Keratinocyte (primary cell): ENCODE measurements at regions not wholly inside any gene's neighbourhood (a gene's known extent, or its start where the extent isn't known, plus 50 kb on each side); places are given as distances from the start of the nearest gene placed in this dataset.

Source experiments
- DNase-seq: peaks from one replicate; pipeline ENCODE4 v3.0.0-alpha.2; 2011; ENCODE audit warnings: low read depth, missing footprints, low spot score
- FAIRE-seq: peaks from 2 replicates; lab custom pipeline; 2011; peaks lifted over from hg19 to GRCh38; lab: Jason Lieb, UNC
- H2AFZ ChIP-seq: 2 replicates; pipeline ENCODE4 v1.6.0; 2012; ENCODE audit warnings: low read length, control low read depth, inconsistent platforms; ENCODE audit not compliant: control insufficient read depth
- H3K27ac ChIP-seq: 2 replicates; pipeline ENCODE4 v1.5.1; 2011; ENCODE audit warnings: low read length; ENCODE audit not compliant: control insufficient read depth, insufficient read depth
- H3K27me3 ChIP-seq: 3 replicates; pipeline ENCODE4 v1.6.0; 2011; ENCODE audit warnings: low read length; ENCODE audit not compliant: control insufficient read depth, insufficient read depth; ENCODE audit errors: extremely low read depth
- H3K36me3 ChIP-seq, 2 experiments: 2 replicates in 1 of 2; 3 replicates in 1 of 2; pipeline ENCODE4 v1.5.1; 2011; ENCODE audit warnings: low read length in 2 of 2, mild to moderate bottlenecking in 1 of 2; ENCODE audit not compliant: control insufficient read depth in 2 of 2, insufficient read depth in 2 of 2; ENCODE audit errors: extremely low read depth in 1 of 2
- H3K4me1 ChIP-seq: 3 replicates; pipeline ENCODE4 v1.5.1; 2011; ENCODE audit warnings: low read length; ENCODE audit not compliant: control insufficient read depth, insufficient read depth; ENCODE audit errors: extremely low read depth
- H3K4me2 ChIP-seq: 3 replicates; pipeline ENCODE4 v1.6.0; 2011; ENCODE audit warnings: low read depth, low read length; ENCODE audit not compliant: control insufficient read depth, insufficient read depth; ENCODE audit errors: extremely low read depth
- H3K4me3 ChIP-seq, 3 experiments: fragments of 200-600 bp in 1 of 3; sonication (generic) in 1 of 3; 2 replicates in 2 of 3; 3 replicates in 1 of 3; pipeline ENCODE4 v1.5.1; 2011 to 2016; ENCODE audit warnings: low read length in 3 of 3, mild to moderate bottlenecking in 3 of 3, control low read depth in 2 of 3, inconsistent platforms in 1 of 3, low read depth in 1 of 3, mixed read lengths in 1 of 3, mixed run types in 1 of 3, moderate library complexity in 1 of 3; ENCODE audit not compliant: control insufficient read depth in 2 of 3, insufficient read depth in 2 of 3; ENCODE audit errors: extremely low read depth in 1 of 3
- H3K79me2 ChIP-seq: 2 replicates; pipeline ENCODE4 v1.6.0; 2012; ENCODE audit warnings: low read length; ENCODE audit not compliant: control insufficient read depth, insufficient read depth
- H3K9ac ChIP-seq: 3 replicates; pipeline ENCODE4 v1.6.0; 2011; ENCODE audit warnings: low read length; ENCODE audit not compliant: control insufficient read depth, insufficient read depth; ENCODE audit errors: extremely low read depth
- H3K9me1 ChIP-seq: 3 replicates; pipeline ENCODE4 v1.6.0; 2011; ENCODE audit warnings: low read length; ENCODE audit not compliant: control insufficient read depth, insufficient read depth; ENCODE audit errors: extremely low read depth
- H3K9me3 ChIP-seq: 2 replicates; pipeline ENCODE4 v1.5.1; 2012; ENCODE audit warnings: low read depth, low read length; ENCODE audit not compliant: control insufficient read depth
- H4K20me1 ChIP-seq: 3 replicates; pipeline ENCODE4 v1.6.0; 2011; ENCODE audit warnings: low read length; ENCODE audit not compliant: control insufficient read depth, insufficient read depth; ENCODE audit errors: extremely low read depth
- EZH2 ChIP-seq: IDR thresholded peaks from one replicate; pipeline ENCODE4 v1.6.1; 2012; ENCODE audit warnings: inconsistent platforms, mild to moderate bottlenecking, low read length, moderate library complexity
- dilution Hi-C: fragments of 300-500 bp; cut with MboI; formaldehyde crosslinking; loops from one replicate; pipeline ENCODE4 v1.7.0; 2020; ENCODE audit warnings: low sequenced_read_pairs; ENCODE audit not compliant: extremely low pct_ligation_motif_present
- TF ChIP-seq, protein P1 (sequence below), 3 experiments: IDR thresholded peaks in 1 of 3; conservative IDR thresholded peaks in 1 of 3; optimal IDR thresholded peaks in 1 of 3; 2 replicates in 2 of 3; 3 replicates in 1 of 3; pipeline versions ENCODE3 to v1.5.1; 2011; ENCODE audit warnings: low read length in 3 of 3, mild to moderate bottlenecking in 3 of 3, moderate library complexity in 2 of 3, control low read depth in 1 of 3, inconsistent platforms in 1 of 3; ENCODE audit not compliant: insufficient read depth in 2 of 3; ENCODE audit errors: extremely low read depth in 1 of 3

DNA sequence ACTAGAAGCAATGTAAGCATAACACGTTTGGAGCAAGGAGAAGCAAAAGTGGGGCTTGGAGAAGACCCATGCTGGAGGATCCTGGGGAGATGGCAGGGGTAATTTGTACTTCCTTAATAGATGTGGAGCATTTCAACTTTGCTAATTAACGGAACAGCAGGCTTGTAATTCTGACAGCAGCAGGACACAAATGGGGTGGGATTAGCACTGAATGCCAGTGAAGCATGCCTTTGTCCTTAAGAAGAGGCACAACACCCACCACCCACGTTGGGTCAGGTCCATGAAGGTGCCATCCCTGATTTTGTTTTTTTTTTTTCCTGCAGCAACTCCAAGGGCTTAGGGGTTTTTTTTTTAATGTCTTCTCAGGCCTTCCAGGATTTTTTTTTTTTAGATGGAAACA lies 231.9 kb upstream of the ROPN1 start:
- TF ChIP-seq EZH2, result no peak
- TF ChIP-seq, protein P1, sequence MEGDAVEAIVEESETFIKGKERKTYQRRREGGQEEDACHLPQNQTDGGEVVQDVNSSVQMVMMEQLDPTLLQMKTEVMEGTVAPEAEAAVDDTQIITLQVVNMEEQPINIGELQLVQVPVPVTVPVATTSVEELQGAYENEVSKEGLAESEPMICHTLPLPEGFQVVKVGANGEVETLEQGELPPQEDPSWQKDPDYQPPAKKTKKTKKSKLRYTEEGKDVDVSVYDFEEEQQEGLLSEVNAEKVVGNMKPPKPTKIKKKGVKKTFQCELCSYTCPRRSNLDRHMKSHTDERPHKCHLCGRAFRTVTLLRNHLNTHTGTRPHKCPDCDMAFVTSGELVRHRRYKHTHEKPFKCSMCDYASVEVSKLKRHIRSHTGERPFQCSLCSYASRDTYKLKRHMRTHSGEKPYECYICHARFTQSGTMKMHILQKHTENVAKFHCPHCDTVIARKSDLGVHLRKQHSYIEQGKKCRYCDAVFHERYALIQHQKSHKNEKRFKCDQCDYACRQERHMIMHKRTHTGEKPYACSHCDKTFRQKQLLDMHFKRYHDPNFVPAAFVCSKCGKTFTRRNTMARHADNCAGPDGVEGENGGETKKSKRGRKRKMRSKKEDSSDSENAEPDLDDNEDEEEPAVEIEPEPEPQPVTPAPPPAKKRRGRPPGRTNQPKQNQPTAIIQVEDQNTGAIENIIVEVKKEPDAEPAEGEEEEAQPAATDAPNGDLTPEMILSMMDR (optimal IDR thresholded peaks at IDR 0.05 in 1 of 3, IDR thresholded peaks at IDR 0.05 in 1 of 3, conservative IDR thresholded peaks at IDR 0.05 in 1 of 3; ENCODE audit: extremely low read depth in 1 of 3, insufficient read depth in 2 of 3, low read length in 3 of 3), result no peak
- dilution Hi-C loops, result no loop called here
- no peak for FAIRE-seq

DNA sequence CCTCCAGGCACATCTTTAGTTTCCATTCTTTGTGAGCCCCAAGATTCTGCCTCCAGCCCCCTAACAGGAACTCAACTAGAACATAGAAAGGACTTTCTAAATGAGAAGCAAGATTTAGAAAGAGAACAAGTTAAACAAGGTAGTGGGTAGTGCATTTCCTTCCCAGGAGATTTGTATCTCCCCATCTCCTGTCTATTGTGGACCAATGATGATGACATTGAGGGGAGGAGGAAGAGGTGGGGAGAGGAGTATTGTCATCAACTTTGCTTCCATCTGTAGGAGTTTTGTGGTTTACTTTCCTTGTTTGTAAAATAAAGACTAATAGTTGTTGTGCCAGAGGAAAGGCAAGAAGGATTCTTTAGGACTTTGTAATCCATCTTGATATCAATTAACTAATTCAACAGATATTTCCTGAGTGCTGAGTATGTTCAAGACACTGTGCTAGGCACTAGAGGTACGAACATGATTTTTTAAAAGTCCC lies 235.3 kb upstream of the ROPN1 start:
- Histone ChIP-seq H3K36me3 (no peaks in the 10 kb centered on the region), H3K4me2 (no peak overlapping the region)
- dilution Hi-C loops, result no loop called here

More for the DNA sequence above, 231.9 kb upstream of the ROPN1 start:
- no peaks in the 10 kb centered on the region for H3K9me3 ChIP-seq
- no peak for DNase-seq
- no peak overlapping the region for H3K4me2 ChIP-seq
- H3K9ac ChIP-seq, result no peak overlapping the region
- no peak overlapping the region for H3K4me3 ChIP-seq
- H4K20me1 ChIP-seq, result no peaks in the 10 kb centered on the region
- H3K27me3 ChIP-seq, result peaks cover 4% of the 10 kb centered on the region
- no peaks in the 10 kb centered on the region for H3K36me3 ChIP-seq
- no peak overlapping the region for H3K27ac ChIP-seq
- no peaks in the 10 kb centered on the region for H3K9me1 ChIP-seq
- no peaks in the 10 kb centered on the region for H3K4me1 ChIP-seq
- H3K79me2 ChIP-seq, result no peaks in the 10 kb centered on the region
- H2AFZ ChIP-seq, result no peak overlapping the region

More for the DNA sequence above, 235.3 kb upstream of the ROPN1 start:
- Histone ChIP-seq H3K9ac (no peak overlapping the region), H3K27ac (no peak overlapping the region), H3K9me3 (no peaks in the 10 kb centered on the region), H3K27me3 (peaks cover 4% of the 10 kb centered on the region), H4K20me1 (no peaks in the 10 kb centered on the region), H3K4me3 (no peak overlapping the region), H3K9me1 (no peaks in the 10 kb centered on the region), H3K4me1 (peaks cover 7% of the 10 kb centered on the region), H3K79me2 (no peaks in the 10 kb centered on the region), H2AFZ (no peak overlapping the region)
- FAIRE-seq, result no peak
- DNase-seq, result no peak
- TF ChIP-seq, protein P1 (optimal IDR thresholded peaks at IDR 0.05 in 1 of 3, IDR thresholded peaks at IDR 0.05 in 1 of 3, conservative IDR thresholded peaks at IDR 0.05 in 1 of 3; ENCODE audit: extremely low read depth in 1 of 3, insufficient read depth in 2 of 3, low read length in 3 of 3), result no peak
- TF ChIP-seq EZH2, result no peak
